ENCODE measurements at regions not wholly inside any gene's neighbourhood (a gene's known extent, or its start where the extent isn't known, plus 50 kb on each side); places are given as distances from the start of the nearest gene placed in this dataset.
A peak's percentile ranks its signal among the peaks of the same experiment; 100 is the strongest.

GRCh38 chr7:387132-388022 is 97.4 kb downstream of the FOXL3 start:
- no peak for DNase-seq

DNA sequence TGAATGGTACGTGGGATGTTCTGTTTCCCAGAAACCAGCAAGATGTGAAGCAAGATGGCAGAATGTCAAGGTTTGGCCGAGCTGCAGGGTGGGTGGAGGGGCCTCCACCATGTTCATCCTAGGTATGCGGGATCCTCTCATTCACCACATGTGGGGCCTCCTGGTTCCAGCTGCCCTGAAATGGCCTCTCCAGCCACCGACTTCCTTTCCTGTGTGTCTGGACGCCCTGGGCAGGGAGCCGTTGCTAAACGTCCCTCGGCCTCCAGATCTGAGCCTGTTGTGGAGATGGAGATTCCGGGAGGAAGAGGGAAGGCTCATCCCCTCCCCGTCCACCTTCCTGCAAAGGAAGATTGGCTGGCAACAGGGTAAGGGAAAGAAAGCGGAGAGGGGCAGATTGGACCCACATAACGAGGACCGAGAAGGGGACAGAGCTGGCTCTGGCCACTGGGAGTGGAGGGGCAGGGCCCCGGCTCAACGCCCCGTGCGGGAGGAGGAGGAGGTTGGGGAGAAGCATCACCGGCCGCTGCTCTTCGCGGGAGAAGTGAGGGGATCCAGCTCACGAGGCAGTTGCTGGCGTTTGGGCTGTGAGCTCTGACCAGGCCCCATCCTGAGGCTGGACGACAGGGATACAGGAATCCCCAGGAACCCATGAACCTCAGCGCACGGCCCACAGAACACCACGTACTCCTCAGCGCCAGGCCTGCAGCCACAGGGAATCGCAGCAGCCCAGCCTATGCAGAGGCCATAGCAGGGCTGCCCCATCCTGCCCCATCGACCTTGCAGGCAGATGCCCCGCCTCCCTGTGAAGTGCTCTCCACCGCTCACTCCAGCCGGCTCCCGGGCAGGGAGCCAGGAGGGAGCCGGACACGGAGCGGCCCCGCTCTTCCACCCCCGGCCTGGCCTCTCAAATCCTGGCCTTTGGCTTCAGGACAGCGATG is 98.3 kb downstream of the FOXL3 start:
- no peak for DNase-seq

DNA sequence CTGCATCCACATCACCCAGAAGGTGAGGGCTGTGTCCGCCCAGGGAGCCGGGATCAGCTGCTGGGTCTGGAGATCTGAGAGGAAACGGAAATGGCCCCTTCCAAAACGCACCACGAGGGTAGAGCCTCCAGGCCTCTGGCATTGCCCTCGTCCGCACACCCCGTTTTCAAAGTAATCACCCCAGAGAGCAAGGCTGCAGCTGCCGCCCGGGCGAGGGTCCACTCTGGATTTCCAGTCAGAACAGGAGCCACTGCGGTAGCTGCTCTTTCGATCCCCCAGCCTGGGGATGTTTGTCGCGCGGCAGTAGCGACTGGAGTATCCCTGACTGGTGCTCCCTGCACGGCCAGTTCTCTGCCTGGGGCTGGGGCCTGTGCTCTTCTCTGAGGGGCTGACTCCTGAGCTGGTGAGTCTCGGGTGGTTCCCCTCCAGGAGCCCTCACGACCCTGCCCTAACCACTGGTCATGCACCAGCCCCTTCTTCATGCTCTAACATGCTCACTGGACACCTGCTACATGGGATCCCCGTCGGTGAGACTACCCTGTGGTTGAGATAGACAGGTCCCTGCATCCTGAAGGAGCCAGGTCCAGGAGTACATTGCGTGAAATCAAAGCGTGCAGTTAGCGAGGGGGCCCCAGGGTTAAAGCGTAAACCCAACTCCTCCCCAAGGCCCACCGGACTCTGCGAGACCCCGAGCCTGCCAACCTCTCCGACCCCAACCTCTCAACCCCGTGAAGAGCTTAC is 99.2 kb downstream of the FOXL3 start:
- no peak for DNase-seq

GRCh38 chr7:389911-390601 is 100.1 kb downstream of the FOXL3 start:
- no peak for DNase-seq

DNA sequence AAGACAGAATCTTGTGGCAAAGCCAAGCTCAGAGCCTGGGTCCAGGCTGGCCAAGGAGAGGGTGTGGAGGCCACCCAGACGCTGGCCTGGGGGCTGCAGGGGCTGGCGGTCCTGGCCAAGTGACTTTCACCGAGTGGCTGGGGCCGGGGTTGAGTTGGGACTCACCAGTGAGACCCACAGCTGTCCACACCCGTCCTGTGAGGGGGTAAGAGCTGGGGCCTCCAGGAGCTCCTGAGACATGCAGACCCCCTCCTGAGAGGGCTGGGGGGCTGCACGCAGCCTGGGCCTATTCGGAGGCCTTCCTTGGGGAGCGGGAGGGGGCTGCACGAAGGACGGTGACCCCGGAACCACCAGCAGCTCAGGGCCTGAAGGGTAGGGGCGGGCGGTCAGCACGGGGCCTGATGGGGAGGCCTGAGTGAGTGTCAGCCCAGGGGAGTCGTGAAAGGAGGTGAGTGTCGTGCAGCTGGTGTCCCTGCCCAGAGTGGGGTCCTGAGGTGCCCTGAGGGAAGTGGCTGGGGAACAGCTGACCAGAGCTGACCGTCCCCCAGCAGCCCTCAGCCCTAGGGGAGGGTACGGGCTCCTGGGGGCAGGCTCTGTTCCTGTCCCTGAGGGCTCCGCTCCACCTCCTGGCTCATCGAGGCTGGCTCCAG is 100.9 kb downstream of the FOXL3 start:
- no peak for DNase-seq

DNA sequence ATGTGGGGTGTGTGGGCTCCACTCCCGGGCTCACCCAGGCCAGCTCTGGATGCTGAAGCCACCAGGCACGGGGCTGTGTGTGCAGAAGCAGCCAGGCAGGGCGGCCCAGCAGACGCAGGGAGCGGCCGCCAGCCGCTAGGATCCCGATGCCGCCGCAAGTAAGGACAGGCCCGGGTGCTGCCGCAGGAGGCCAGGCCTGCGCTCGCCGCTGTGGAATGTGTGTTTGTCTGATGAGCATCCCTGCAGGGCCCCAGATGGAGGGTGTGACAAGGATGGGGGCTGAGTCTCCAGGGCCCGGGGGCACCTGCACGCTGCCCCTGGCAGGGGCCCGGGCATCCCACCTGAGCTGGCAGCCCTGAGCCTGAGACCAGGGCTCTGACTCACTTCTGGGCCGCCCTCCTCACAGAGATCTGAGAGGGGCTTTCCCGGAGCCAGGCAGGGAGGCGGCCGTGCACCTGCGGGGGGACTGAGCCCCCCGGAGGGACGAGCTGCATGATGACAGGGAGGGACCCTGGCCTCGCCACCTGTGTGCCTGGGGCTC is 101.5 kb downstream of the FOXL3 start:
- DNase-seq: no peak

- no peak for DNase-seq
Observed at GRCh38 chr7:391961-392524, 102.1 kb downstream of the FOXL3 start.

GRCh38 chr7:392822-393221 is 102.9 kb downstream of the FOXL3 start:
- no peak for DNase-seq

- DNase-seq: no peak
Observed at GRCh38 chr7:395643-396042, 105.7 kb downstream of the FOXL3 start.

DNA sequence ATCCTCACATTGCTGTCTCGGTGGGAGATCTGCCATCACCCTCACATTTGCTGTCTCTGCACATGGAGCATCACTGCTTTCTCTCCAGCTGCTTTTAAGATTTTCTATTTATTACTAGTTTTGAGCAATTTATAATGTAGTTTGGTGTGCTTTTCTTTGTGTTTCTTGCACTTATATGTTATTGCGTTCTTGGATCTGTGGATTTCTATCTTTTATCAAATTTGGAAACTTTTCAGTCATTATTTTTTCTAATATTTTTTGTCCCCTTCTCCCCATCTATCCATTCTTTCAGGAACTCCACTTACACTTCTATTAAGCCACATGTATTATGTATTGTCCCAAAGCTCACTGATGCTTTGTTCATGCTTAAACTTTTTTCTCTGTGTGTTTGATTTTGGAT is 108.9 kb downstream of the FOXL3 start:
- DNase-seq: no peak

DNA sequence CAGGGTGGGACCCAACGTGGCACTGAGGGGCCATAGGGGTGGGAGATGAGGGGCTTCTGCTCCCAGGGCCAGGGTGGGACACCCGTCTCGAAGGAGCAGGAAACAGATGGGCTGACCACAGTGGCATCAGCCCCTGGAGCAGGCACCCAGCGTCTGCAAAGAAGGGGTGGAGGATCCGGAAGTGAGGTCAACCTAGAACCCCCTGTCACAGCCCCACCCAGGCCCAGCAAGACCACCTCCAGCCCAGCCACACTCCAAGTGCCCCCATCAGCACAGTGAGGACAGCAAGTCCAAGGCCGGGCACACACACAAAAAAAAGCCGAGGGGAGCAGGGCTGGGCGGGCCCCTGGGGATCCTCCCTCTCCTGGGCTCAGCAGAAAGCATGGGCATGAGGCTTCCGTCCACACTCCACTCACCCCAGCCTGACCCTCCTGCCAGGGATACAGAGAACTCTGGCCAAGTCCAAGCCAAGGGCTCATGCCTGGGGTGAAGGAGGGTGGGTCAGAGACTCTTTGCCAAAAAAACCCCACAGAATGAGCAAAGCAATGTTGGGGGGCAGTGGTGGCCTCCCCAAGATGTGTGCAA is 111.0 kb downstream of the FOXL3 start:
- DNase-seq: no peak

DNA sequence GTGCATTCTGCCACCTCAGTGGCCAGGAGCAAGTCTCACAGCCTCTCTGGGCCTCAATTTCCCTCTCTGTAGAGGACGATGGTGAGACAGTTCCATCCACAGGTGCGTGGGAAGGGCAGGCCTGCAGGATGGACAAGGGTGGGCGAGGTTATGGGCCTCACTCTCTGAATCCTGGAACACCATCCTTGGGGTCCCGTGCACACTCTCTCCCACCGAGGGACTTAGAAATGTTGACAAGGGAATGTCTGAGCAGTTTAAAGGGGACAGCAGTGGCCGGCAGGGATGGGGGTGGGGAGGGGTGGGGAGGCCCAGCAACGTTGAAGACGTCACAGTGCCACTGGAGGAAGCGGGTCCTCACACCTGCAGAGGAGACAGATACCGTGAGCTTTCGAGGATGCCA is 111.5 kb downstream of the FOXL3 start:
- DNase-seq: no peak

DNA sequence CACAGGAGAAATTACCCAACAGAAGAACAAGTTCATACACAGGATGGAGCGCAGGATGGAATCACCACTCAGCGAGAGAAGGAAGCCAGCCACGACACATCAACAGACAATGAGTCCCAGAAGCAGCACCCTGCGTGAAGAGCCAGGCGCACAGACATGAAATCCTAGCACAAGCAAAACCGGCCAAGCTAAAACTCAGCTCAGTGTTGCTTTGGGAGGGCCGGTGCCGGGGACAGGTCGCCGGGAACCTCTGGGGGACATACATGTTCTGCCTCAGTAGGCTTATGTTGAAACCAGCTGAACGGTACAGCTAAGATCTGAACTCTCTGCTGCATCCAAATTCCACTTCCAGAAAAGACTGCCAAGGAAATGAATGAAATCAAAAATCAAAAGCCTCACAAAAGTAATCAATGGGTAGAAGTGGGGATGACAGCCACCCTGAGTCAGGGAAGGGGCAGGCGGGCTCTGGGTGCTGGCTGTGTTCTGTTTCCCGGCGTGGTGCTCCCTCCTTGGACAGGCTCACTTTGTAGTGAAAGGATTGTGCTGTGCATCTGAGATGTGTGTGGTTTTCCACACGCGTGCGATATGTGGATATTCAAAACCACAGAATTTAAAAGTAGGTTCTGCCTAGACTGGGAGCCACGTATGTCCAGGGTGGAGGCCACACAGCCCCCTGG is 114.7 kb downstream of the PDGFA start:
- peak; percentile 0 for DNase-seq

DNA sequence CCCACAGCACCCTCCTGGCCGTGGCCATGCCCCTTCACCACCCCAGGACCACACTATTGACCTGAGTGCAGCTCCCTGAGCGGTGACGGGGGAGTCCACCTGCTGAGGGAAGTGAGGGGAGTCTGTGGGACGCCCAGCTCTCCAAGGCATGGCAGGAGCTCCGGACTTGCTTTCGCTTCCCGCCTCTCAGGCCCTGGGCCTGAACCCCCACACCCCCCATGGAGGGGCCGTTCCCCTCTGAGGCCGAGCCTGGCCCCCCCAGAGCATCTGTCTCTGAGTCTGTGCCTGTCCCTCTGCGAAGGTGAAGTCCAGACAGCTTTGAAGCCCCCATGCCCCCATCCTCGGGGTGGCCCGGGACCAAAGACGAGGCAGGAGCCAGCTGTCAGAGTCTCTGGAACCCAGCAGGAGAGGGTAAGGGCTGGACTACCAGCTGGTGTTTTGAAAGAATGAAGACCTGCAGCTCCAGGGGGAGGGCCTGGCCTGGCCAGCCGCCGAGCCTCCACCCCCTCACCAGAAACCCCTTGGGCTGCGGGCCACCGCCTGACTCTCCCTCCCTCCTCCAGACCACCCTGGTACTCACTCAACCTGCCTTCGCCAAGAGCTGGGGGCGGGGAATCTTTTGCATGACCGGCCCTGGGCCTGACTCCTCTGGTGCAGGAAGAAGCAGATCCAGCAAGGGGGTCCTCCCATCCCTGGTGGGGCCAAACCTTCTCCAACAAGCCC is 114.0 kb downstream of the PDGFA start:
- peak; percentile 1 for DNase-seq

DNA sequence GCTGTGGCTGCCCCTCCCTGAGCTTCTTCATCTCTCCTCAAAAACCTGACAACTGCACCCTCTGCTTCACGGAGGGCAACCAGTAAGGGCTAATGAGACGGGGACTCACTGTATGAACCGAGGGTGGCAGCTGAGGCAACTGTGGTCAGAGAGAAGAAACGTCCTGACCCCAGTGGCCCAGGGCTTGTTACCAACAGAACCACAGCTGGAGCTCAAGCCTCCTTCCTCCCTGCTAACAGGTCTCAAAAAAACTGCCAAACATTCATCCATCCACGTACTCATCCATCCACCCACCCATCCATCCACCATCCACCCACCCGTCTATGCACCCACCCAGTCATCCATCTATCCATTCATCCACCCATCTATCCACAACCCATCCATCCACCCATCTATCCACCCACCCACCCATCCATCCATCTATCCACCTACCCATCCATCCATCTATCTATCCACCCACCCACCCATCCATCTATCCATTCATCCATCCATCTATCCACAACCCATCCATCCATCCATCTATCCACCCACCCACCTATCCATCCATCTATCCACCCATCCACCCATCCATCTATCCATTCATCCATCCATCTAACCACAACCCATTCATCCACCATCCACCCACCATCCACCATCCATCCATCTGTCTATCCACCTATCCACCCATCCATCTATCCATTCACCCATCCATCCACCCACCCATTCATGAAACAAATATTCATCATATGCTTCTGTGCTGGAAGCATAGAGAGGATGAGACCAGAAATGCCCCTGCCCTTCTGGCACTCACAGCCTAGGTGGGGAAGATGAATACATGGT is 111.7 kb downstream of the PDGFA start:
- DNase-seq: no peak

- no peak for DNase-seq
Observed at GRCh38 chr7:408751-409311, 110.8 kb downstream of the PDGFA start.

GRCh38 chr7:409339-410281 is 110.0 kb downstream of the PDGFA start:
- DNase-seq: no peak

Data from CD4-positive, alpha-beta T cell treated with Interleukin-17A for 4 hours (primary cell).